RCC 7860 (cell line): ENCODE measurements at regions not wholly inside any gene's neighbourhood (a gene's known extent, or its start where the extent isn't known, plus 50 kb on each side); places are given as distances from the start of the nearest gene placed in this dataset.
"Not testable (repeated sequence)": the region's sequence is repeated elsewhere in the genome, so short reads cannot be mapped to it uniquely, and the experiment has no call there.

Source experiments
- DNase-seq: peaks from one replicate; pipeline ENCODE4 v3.0.0-alpha.2; 2015; ENCODE audit warnings: low spot score
- FAIRE-seq: peaks from 2 replicates; lab custom pipeline; 2012; peaks lifted over from hg19 to GRCh38; lab: Jason Lieb, UNC

DNA sequence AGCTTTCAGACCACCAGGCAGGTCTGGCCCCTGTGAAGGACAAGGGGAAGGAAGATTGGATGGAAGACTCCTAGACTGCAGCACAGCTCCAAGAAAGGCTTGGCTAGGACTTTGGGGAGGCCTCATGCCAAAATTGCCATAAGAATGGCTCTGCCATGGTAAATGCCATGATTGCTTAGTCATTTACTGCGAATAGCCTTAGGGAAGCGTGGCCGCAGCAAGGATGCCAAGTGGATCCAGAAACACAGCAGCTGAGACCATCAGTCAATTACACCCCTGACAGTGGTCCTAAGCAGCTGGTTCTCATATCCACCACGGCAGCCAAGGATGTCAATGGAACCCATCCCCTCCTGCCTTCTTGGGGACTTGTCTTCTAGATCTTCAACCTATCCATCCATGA, 88.2 kb upstream of the AUTS2 start:
- FAIRE-seq (no peak), DNase-seq (no peak)

DNA sequence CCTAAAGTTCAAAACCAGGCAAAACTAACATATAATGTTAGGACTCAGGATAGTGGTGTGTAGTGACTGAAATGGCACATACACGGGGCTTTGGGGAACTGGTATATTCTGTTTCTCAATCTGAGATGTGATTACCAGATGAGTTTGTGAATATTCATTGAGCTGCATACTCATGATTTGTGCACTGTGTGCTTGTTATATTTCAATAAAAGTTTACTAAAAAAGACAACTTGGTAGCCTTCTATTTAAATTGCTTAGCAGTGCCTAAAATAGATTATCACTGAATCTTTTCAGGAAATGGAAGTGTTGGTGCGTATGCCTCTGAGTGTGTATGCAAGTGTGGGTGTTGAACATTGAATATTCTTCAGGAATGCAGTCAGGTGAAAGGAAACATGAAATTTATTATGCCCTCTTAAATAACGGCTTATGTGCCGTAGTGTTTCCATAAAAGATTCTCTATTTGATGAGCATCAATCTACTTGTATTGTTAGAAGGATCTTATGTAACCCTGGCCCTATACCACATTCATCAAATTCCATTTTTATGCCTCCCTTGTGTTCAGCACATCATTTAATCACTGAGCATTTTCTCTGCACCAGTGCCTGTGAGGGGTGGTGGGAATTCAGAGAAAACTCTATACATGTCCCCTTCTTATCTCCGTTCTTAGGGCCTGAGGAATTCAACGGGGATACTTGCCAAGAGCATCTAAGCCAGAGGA, 82.6 kb upstream of the AUTS2 start:
- DNase-seq (no peak), FAIRE-seq (no peak)

DNA sequence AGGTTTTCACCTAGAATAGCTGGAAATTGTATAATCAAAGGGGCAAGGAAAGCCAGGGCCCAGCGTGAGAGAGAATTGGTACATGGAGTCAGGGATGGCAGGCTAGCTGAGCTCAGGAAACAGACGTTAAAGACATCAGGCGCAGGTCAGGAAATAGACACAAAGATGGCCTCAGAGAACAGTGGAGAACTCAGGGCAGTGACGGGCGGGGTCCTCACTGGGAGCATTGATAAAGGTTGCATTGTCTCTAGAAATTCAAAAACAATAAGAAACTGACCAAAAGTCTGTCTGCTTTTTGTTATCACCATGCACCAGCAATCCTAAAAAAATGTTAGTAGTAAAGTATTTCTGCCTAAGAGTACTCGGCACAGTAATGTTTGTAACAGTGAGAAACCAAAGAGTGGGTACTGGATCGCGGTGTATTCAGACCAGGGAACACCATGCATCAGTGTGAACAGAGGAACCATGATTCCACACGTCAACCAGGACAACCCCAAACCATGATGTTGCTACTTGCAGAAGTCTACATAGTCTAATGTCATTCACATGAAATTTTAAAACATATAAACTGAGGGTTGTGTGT, 81.9 kb upstream of the AUTS2 start:
- FAIRE-seq (no peak), DNase-seq (no peak)

DNA sequence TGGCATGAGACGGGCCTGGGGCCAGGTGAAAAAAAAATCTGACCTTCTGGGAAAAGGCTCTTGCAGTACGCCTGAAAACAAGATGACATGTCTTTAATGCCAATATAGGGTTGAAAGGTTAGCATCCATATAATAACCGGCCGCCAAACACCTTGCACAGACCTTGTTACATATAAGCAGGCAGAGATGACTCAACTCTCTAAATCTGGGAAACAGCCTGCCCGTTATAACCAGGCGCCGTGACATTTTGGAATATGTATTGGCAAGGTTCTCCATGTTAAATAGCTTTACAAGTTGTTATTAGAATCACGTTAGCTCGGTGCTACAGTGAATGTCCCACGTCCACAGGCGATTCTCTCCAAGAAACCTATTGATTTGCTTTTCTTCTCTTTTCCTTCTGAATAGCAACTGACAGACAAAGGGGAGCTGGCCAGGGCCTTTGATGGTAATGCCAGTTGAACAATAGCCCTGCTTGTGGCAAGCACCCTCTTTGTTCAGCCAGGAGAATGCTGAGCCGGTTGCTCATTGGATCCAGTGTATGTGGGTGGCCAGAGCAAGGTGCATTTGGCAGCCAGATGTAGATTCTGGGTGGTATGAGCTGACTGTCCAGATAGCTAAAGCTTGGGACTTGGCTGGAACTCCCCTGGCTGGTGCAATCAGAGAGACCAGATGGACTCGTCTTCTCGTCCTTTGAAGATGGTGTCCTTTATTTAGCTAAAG, 80.1 kb upstream of the AUTS2 start:
- DNase-seq (no peak), FAIRE-seq (no peak)

DNA sequence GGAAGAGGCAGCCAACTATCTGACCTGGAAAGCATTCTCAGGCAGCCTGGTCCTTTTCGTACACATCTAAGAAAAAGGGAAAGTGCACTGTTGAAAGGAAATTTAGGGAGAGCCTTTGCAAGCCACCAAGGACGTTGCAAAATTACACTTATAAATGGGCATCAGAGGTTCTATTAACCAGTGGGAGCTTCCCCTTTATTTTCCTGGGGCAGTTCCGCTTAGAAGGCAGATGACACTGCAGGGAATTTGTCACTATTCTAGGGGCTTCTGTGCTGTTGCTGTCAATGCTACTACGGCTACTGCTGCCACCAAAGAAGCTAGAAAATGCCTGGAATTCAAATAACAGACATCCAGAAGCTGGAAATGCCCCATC, 79.6 kb upstream of the AUTS2 start:
- DNase-seq (no peak), FAIRE-seq (no peak)

DNA sequence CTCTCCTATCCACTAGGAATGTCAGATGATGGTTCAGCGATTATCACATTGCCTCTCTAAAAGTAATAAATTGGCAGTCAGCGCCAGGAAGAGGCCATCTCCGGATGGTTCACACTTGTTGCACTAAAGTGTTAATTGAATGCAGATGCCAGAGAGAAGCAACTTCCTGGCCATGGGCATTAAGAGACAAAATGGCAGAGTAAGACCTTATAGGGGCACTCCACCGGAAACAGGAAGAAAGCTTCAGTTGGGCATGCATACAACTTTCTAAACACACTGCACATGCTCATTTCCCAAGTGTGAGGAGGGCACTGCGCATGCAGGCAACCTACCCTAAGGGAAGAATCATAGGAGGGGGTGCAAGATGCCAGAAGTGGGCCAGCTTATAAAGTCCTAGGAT, 71.7 kb upstream of the AUTS2 start:
- FAIRE-seq (no peak), DNase-seq (no peak)

DNA sequence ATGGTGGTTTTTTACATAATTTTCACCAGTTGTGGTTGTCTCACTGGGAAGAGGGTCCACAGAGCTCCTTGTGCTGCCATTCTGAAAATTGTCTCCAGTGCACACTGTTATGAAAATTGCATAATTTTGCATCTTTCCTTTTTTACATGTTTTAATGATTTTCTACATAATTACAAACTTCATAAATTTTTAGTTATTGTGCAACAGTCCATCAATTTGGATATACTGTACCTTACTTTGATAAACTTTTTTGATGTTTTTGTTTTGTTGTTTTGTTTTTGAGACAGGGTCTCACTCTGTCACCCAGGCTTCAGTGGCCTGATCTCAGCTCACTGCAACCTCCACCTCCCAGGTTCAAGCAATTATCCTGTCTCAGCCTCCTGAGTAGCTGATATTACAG, 70.6 kb upstream of the AUTS2 start:
- FAIRE-seq (no peak), DNase-seq (no peak)

DNA sequence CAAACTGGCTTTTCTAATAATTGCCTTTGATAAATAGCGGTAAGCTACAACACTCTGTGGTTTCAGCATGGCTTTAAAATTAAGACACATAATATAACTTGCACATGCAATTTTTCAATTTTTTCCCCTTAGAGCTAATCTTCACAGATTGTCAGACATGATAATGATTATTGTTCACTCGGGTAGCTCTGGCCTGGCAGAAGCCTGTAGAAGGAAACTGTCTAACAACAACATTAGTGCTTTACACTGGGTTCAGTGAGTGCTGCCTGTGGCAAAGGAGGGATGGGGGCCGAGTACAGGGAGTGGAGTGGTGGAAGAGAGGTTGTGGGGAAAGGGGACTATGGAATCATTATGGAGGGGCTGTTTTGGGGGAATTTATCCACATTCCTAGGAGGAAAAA, 67.2 kb upstream of the AUTS2 start:
- FAIRE-seq: no peak
- DNase-seq: no peak

DNA sequence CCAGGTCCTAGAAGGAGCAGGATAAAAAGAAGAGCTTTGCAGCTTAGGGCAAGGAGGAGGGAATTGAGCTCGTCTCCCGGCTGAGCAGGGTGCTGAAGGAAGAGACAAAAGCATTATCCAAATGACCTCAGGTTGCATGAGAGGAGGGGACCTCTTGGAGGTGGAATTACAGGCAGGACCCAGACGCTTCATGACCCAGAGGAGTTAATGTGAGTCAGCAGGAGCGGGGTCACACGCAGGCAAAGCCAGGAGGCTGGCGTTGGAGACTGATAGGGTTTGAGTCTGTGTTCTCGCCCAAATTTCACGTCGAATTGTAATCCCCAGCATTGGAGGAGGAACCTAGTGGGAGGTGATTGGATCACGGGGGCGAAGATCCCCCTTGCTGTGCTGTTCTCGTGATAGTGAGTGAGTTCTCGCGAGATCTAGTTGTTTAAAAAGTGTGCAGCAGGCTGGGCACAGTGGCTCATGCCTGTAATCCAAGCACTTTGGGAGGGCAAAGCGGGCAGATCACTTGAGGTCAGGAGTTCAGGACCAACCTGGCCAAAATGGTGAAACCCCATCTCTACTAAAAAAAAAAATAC, 63.7 kb upstream of the AUTS2 start:
- DNase-seq: no peak

DNA sequence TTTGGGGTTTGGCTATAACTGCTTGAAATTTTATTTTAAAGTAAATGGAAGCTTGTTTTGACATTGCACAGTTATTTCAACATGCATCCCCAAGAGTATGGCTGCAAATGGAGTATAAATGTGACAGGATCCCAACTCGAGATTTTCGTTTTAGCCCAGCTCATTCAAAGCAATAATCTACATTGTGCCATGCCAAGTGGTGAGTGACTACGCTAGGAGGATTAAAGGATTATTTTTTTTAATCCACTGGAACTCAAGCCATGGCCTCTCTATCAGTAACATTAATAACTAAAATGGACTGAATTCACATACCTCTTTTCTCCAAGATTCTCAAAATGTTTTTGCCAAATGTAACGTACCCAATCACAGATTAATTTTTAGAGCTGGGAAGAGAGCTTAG, 60.6 kb upstream of the AUTS2 start:
- DNase-seq (no peak), FAIRE-seq (no peak)

More for the DNA sequence above, 63.7 kb upstream of the AUTS2 start:
- FAIRE-seq: no peak

DNA sequence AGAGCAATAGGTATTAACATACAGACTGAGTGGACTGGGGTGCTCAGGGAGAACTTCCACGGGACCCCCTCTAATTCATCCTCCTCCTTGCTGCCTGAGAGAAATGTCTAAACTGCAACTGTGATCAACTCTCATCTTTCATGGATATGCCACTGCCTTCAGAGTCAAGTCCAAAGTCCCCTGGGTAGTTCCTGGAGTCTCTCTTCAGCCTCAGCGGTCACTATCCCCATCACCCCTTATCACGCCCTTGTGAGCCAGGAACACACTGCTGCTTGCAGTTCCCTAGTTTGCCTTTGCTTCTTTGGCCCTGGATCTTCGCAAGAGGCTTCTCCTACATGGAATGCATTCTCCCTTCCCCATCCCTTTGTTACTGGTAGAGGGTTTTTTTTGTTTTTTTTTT, 58.7 kb upstream of the AUTS2 start:
- no peak for FAIRE-seq
- no peak for DNase-seq

DNA sequence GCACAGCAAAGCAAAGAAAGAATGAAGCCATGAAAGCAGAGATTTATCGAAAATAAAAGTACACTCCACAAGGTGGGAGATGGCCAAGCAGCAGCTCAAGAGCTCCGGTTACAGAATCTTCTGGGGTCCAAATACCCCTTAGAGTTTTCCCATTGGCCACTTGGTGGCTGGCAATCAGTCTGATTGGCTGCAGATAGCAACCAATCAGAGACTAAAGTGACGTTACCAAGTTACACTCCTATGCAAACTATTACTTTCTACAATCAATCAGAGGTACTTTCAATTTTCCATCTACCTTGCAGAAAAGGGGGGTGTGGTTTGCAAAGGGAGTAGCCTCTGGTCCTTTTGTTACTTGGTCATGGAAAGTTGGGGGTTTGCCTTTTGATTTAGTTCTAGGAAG, 58.0 kb upstream of the AUTS2 start:
- no peak for DNase-seq
- no peak for FAIRE-seq

DNA sequence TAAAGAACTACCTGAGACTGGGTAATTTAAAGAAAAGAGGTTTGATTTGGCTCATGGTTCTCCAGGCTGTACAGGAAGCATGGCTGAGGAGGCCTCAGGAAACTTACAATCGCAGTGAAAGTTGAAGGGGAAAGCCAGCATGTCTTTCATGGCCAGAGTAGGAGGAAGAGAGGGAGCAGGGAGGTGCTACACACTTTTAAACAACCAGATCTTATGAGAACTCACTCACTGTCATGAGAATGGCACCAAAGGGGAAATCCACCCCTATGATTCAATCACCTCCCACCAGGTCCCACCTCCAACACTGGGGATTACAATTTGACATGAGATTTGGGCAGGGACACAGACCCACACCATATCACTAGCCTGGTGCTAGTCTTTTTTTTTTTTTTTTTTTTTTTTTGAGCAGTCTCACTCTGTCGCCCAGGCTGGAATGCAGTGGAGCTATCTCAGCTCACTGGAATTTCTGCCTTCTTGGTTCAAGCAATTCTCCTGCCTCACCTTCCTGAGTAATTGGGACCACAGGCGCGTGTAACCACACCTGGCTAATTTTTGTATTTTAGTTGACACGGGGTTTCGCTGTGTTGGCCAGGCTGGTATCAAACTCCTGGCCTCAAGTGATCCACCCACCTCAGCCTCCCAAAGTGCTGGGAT, 56.4 kb upstream of the AUTS2 start:
- not testable (repeated sequence) for DNase-seq, FAIRE-seq

DNA sequence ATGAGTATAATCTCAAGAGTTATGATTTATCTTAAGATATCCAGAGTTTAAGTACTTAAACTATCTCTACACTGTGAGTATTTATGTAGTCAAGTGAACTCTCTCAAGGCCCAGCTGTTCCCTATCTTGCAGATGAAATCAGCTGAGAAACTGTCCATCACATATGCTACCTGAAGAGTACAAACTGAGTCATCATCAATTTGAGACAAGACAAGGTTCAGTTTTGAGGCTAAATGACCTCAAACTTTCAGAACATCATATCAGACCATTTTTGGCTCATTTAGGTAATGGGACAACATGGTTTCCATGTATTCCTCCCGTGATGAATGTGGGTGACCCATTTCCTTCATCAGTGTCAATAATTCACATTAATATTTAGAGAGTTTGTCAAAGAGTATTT, 53.1 kb upstream of the AUTS2 start:
- DNase-seq: no peak
- FAIRE-seq: no peak
